Skeletal muscle tissue (tissue), 3 donors: ENCODE measurements at regions not wholly inside any gene's neighbourhood (a gene's known extent, or its start where the extent isn't known, plus 50 kb on each side); places are given as distances from the start of the nearest gene placed in this dataset.
A peak's percentile ranks its signal among the peaks of the same experiment; 100 is the strongest.

Source experiments
- H3K27ac ChIP-seq: one replicate; pipeline ENCODE4 v1.7.0; 2013; ENCODE audit warnings: mild to moderate bottlenecking, low read depth, low read length, inconsistent platforms
- H3K27me3 ChIP-seq, 3 donors: one replicate each; pipeline ENCODE4 v1.7.0; 2013; ENCODE audit warnings: low read length in 3 of 3; ENCODE audit not compliant: control insufficient read depth in 3 of 3, insufficient read depth in 3 of 3
- H3K36me3 ChIP-seq, 3 donors: one replicate each; pipeline ENCODE4 v1.7.0; 2013; ENCODE audit warnings: low read length in 3 of 3; ENCODE audit not compliant: control insufficient read depth in 3 of 3, insufficient read depth in 3 of 3
- H3K4me1 ChIP-seq, 3 donors: one replicate each; pipeline ENCODE4 v1.7.0; 2013; ENCODE audit warnings: low read length in 3 of 3, mild to moderate bottlenecking in 3 of 3; ENCODE audit not compliant: control insufficient read depth in 3 of 3, insufficient read depth in 3 of 3
- H3K4me3 ChIP-seq, 3 donors: one replicate each; pipeline ENCODE4 v1.7.0; 2013; ENCODE audit warnings: low read length in 3 of 3
- H3K9ac ChIP-seq, 3 donors: one replicate each; pipeline ENCODE4 v1.7.0; 2013; ENCODE audit warnings: low read length in 3 of 3, mild to moderate bottlenecking in 3 of 3, moderate library complexity in 2 of 3, low read depth in 1 of 3
- H3K9me3 ChIP-seq, 3 donors: one replicate each; pipeline ENCODE4 v1.7.0; 2013; ENCODE audit warnings: low read length in 3 of 3; ENCODE audit not compliant: control insufficient read depth in 3 of 3
- donor health status: Osteomylitis.

DNA sequence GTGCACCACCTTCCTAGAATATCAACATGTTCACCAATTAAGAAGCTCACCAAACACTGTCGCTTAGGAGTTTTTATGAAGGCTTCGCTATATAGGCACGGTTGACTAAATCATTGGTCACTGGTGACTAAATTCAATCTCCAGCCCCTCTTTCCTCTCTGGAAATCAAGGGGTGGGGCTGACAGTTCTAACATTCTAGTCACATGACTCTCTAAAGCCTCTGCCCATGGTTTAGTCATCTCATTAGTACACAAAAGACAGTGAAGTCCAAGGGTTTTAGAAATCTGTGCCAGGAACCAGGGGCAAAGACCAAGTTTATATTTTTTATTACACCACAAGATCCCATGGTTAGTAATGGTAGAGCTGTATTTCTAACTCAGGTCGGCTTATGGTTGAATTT lies 243.2 kb downstream of the ELAVL2 start:
- no peaks in the 10 kb centered on the region for H3K27me3 ChIP-seq
- no peak overlapping the region for H3K27ac ChIP-seq
- no peak overlapping the region for H3K4me3 ChIP-seq
- H3K4me1 ChIP-seq: peaks cover 10 to 17% (median 11%) of the 10 kb centered on the region in 3 donors
- H3K36me3 ChIP-seq: no peaks in the 10 kb centered on the region
- no peak overlapping the region for H3K9ac ChIP-seq
- H3K9me3 ChIP-seq: no peaks in the 10 kb centered on the region

DNA sequence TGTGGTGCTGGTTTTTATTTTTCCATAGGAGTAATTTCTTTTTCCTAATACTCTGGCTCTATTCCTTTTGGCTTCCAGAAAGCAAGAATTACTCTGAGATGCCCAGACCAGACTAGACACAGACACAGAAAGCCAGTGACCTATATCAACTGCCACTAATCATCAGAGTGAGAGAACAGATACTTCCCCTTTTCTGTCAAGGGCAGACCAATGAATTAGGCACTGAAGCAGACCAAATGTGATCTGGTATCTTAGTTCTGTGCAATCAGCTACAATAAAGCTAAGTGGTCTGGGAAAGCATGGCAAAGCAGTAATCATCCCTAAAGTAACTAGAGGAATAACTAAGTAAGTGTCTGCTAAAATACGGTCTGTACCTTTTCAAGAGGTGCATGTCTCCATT lies 239.1 kb downstream of the ELAVL2 start:
- Histone ChIP-seq H3K4me3 (no peak overlapping the region), H3K9me3 (no peaks in the 10 kb centered on the region), H3K36me3 (no peaks in the 10 kb centered on the region), H3K27me3 (no peaks in the 10 kb centered on the region), H3K4me1 (peaks cover 21 to 24% (median 23%) of the 10 kb centered on the region in 3 donors), H3K9ac (no peak overlapping the region), H3K27ac (no peak overlapping the region)

DNA sequence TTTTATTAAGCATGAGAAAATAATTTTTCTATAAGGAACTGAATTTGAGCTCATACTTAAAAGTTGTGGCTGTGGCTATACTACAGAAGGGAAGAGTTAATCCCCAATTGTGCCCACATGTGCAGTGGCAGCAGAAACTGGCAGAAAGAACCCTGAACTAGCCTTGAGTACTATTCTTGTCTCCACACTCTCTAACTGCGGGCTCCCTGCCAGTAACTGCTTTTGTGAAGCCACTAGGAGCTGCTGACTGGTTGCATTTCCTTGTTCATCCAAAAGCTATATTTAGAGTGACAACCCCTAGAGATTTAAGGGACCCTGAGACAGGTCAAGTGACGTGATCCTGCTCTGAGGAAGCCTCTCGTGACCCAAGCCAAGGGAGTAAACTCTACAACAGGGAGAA lies 238.6 kb downstream of the ELAVL2 start:
- Histone ChIP-seq H3K4me3 (peak overlapping the region in 1 of 3 donors; percentile 48), H3K27me3 (no peaks in the 10 kb centered on the region), H3K4me1 (peaks cover 21 to 24% (median 23%) of the 10 kb centered on the region in 3 donors), H3K36me3 (no peaks in the 10 kb centered on the region), H3K27ac (no peak overlapping the region), H3K9me3 (no peaks in the 10 kb centered on the region), H3K9ac (no peak overlapping the region)

DNA sequence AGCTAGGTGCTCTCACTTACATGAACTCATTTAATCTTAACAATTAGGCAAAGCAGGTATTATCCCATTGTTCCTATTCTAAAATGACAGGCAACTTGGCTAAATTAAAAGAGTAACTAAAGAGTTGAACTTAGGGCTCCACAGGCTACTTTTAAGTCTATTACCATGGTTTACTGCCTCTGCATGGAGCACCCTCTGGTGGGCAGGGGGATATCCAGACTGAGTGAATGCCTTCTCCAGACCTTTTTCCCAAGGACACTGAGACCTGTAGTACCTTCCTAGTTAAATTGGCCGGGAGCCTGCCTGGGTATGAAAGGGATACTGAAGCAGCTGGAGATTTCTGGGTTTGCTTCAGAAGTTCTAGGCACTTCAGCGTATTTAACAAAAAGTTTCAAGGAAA lies 238.1 kb downstream of the ELAVL2 start:
- Histone ChIP-seq H3K4me3 (peak overlapping the region in 1 of 3 donors; percentile 48), H3K4me1 (peaks cover 21 to 24% (median 23%) of the 10 kb centered on the region in 3 donors)

DNA sequence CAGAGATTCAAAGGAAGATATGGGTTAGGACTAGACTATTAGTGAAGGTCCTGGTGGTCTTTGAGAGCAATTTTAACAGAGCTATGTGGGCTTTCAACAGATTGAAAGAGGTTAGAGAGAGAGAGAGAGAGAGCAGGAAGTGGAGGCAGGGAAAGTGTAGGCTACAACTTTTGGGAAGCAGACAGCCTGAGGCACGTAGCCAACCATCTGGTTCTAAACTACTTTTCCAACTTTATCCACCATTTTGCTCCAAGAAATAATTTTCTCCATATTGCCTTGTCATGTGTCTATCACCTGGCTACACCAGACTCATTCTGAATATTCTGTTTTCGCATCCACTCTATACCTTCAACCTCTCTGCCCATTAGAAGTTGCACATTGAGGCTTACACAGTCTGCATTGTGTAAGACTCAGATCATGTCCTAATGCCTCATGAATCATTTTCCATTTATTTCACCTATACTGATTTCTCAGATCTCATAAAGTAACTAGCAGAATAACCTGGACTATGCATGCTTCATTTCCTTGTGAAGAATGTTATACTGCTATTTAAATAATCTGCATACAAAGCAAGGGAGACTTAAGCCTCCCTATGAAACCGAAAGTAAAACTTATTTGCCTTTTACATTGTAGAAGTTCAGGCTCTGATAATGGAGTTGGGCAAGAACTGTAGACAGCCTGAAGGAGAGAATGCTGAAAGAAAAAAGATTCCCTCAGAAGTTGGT lies 235.6 kb downstream of the ELAVL2 start:
- Histone ChIP-seq H3K9ac (peak overlapping the region in 1 of 3 donors; percentile 57), H3K4me1 (peaks cover 21 to 23% (median 21%) of the 10 kb centered on the region in 3 donors), H3K27ac (peak overlapping the region; percentile 10), H3K9me3 (no peaks in the 10 kb centered on the region), H3K27me3 (no peaks in the 10 kb centered on the region), H3K36me3 (no peaks in the 10 kb centered on the region), H3K4me3 (peak overlapping the region; percentile 39 to 55 (median 52))

More for the DNA sequence above, 238.1 kb downstream of the ELAVL2 start:
- Histone ChIP-seq H3K27ac (no peak overlapping the region), H3K9me3 (no peaks in the 10 kb centered on the region), H3K9ac (no peak overlapping the region), H3K36me3 (no peaks in the 10 kb centered on the region), H3K27me3 (no peaks in the 10 kb centered on the region)

DNA sequence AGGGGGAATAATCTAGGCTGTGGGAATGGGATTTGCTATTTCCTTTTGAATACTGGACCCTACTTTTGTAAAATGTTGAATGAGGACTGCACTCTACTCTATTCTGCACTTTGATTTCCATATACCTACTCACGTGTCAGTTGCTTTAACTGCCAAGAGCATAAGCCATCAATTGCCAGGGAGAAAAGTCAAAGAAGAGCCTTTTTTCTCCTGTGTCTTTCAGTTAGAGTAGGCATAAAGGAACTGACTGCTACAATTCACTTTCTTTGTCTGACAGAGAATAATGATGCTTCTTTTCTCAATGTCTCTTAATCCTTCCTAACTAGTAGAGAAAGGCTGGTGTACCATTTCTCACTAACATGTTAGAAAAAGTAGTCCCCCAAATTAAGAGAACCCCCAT lies 231.6 kb downstream of the ELAVL2 start:
- Histone ChIP-seq H3K27me3 (no peaks in the 10 kb centered on the region), H3K9ac (no peak overlapping the region), H3K36me3 (no peaks in the 10 kb centered on the region), H3K4me3 (no peak overlapping the region), H3K4me1 (peaks cover 6 to 11% (median 8%) of the 10 kb centered on the region in 3 donors), H3K27ac (no peak overlapping the region), H3K9me3 (no peaks in the 10 kb centered on the region)

DNA sequence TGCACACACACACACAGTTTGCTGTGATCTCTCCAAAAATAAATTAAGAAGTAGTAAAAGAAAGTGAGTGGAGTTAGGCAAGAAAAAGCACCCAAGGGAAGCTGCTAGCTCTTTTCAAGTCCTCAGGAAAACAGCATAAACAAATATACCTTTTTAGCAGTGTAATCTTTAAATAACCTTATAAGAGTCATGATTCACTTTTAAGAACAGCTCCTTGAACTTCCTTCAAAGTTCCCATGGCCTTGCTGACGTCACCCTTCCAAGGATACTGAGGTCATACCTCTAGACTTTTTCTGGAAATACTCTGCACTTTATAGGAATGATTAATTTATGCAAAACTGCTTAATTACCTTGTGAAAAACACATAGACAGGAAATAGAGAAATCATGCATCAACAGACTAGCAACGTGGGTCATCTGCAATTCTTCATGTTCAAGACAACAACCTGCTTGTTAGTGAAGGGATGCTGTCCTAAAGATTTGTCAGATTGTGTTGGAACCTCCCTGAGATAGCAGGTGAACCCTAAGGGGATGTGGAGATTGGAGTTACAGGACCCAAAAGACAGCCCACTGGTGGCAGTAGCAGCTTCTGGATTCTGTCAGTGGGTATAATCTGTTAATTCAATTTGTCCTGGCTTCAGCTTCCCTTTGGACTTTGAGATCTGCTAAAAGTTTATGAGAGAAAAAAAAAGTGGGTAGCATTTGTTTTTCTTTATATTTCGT lies 229.0 kb downstream of the ELAVL2 start:
- Histone ChIP-seq H3K9me3 (no peaks in the 10 kb centered on the region), H3K27ac (no peak overlapping the region), H3K9ac (no peak overlapping the region), H3K4me1 (no peaks in the 10 kb centered on the region), H3K36me3 (no peaks in the 10 kb centered on the region), H3K27me3 (no peaks in the 10 kb centered on the region), H3K4me3 (no peak overlapping the region)

DNA sequence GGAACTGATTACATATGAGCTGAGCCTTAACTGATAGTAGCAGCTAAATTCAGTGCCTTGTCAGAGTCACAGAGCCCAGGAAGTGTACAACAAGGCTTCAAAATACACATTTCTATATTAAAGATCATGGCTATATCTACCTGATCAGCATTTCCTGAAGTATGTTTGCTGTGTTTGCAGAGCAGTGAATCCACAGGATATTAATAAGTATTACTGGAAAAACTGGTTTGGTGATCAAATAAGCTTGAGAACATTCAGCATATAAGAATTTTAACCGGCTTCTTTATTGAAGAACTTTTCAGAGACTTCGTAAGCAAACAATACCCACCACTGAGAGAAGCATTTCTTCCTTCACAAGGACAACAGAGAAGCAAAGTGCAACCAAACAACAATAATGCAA lies 227.0 kb downstream of the ELAVL2 start:
- Histone ChIP-seq H3K9me3 (no peaks in the 10 kb centered on the region), H3K27me3 (no peaks in the 10 kb centered on the region), H3K9ac (no peak overlapping the region), H3K4me1 (no peaks in the 10 kb centered on the region), H3K4me3 (no peak overlapping the region), H3K36me3 (no peaks in the 10 kb centered on the region), H3K27ac (no peak overlapping the region)

DNA sequence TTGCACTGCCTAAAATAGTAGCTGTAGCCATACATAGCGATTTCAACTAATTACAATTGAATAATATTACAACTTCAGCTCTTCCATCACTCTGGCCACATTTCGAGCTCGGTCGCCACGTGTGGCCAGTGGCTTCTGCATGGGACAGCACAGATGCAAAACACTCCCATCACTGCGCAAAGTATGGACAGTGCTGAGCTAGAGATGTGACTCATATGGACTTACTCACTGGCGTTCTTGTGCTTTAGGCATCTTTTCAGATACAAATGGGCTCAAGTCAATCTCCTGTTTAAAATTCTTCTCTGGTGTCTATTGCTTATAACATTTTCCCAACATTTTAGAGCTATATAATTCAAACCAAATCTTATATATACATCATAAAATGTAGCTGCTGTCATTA lies 222.7 kb downstream of the ELAVL2 start:
- Histone ChIP-seq H3K36me3 (no peaks in the 10 kb centered on the region), H3K4me1 (no peaks in the 10 kb centered on the region), H3K27ac (no peak overlapping the region), H3K27me3 (no peaks in the 10 kb centered on the region), H3K4me3 (no peak overlapping the region), H3K9ac (no peak overlapping the region), H3K9me3 (no peaks in the 10 kb centered on the region)

DNA sequence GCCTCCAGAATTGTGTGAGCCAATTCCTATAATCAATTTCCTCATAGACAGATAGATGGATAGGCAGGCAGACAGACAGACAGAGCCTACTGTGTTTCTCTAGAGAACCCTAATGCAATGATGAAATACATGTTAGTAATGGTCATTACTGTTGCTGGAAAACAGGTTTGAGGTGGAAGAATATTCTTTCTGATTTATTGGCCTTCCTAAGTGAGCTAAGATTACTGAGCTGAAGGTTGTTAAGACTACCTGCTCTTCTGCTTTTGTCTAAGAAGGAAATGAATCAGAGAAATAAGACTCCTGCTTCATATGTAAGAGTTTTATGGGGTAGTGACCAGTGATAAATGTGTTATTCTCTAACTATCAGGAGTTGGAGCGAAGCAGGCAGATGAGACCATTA lies 219.9 kb downstream of the ELAVL2 start:
- Histone ChIP-seq H3K27ac (no peak overlapping the region), H3K9me3 (no peaks in the 10 kb centered on the region), H3K9ac (no peak overlapping the region), H3K4me3 (no peak overlapping the region), H3K27me3 (no peaks in the 10 kb centered on the region), H3K4me1 (no peaks in the 10 kb centered on the region), H3K36me3 (no peaks in the 10 kb centered on the region)
